ENCODE measurements at regions not wholly inside any gene's neighbourhood (a gene's known extent, or its start where the extent isn't known, plus 50 kb on each side); places are given as distances from the start of the nearest gene placed in this dataset.
A peak's percentile ranks its signal among the peaks of the same experiment; 100 is the strongest.

DNA sequence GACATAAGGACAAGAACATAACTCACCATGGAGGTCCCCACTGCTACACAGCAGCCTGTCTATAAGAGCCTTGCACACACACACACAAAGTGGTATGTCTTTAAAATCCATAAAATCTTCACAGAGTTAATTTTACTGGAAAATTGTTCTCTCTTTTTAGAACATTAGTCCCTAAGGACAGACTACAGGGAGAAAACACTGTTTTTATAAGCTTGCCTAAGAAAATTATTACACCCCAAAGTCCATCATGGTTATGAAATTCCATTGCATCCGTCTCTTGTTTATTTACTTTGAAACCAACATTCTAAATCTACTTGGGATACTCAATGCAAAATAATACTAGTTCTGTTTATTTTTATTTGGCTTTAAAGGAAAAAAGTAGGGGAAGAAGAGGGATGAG is 197.4 kb downstream of the SETD4 start:
- no peak for DNase-seq
- 56 to 65% methylated on average over 1 of the region's 1 CpG for WGBS, 2 donors
- Histone ChIP-seq H3K27me3 (no peaks in the 10 kb centered on the region), H3K4me1 (no peaks in the 10 kb centered on the region), H3K4me3 (no peak overlapping the region), H3K36me3 (no peaks in the 10 kb centered on the region), H3K9me3 (no peaks in the 10 kb centered on the region), H3K27ac (no peak overlapping the region)
- no peak for ATAC-seq (ENCODE audit: low FRiP score in 2 of 2)
- TF ChIP-seq, protein P1, sequence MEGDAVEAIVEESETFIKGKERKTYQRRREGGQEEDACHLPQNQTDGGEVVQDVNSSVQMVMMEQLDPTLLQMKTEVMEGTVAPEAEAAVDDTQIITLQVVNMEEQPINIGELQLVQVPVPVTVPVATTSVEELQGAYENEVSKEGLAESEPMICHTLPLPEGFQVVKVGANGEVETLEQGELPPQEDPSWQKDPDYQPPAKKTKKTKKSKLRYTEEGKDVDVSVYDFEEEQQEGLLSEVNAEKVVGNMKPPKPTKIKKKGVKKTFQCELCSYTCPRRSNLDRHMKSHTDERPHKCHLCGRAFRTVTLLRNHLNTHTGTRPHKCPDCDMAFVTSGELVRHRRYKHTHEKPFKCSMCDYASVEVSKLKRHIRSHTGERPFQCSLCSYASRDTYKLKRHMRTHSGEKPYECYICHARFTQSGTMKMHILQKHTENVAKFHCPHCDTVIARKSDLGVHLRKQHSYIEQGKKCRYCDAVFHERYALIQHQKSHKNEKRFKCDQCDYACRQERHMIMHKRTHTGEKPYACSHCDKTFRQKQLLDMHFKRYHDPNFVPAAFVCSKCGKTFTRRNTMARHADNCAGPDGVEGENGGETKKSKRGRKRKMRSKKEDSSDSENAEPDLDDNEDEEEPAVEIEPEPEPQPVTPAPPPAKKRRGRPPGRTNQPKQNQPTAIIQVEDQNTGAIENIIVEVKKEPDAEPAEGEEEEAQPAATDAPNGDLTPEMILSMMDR (IDR thresholded peaks at IDR 0.05), result no peak
- TF ChIP-seq EP300 (IDR thresholded peaks at IDR 0.05) (no peak), POLR2A (IDR thresholded peaks at IDR 0.05) (no peak), POLR2AphosphoS5 (IDR thresholded peaks at IDR 0.05) (no peak)

- DNase-seq (no peak), ATAC-seq (ENCODE audit: low FRiP score in 2 of 2) (no peak)
- no peaks in the 10 kb centered on the region for H3K36me3 ChIP-seq
- H3K9me3 ChIP-seq, result no peaks in the 10 kb centered on the region
- no peak overlapping the region for H3K27ac ChIP-seq
- no peaks in the 10 kb centered on the region for H3K4me1 ChIP-seq
- no peak overlapping the region for H3K4me3 ChIP-seq
- TF ChIP-seq POLR2AphosphoS5 (IDR thresholded peaks at IDR 0.05) (no peak), POLR2A (IDR thresholded peaks at IDR 0.05) (no peak), EP300 (IDR thresholded peaks at IDR 0.05) (no peak)
- TF ChIP-seq, protein P1 (IDR thresholded peaks at IDR 0.05), result no peak
- H3K27me3 ChIP-seq, result no peaks in the 10 kb centered on the region
Measured at GRCh38 chr21:35861661-35862060, 198.7 kb downstream of the SETD4 start.

DNA sequence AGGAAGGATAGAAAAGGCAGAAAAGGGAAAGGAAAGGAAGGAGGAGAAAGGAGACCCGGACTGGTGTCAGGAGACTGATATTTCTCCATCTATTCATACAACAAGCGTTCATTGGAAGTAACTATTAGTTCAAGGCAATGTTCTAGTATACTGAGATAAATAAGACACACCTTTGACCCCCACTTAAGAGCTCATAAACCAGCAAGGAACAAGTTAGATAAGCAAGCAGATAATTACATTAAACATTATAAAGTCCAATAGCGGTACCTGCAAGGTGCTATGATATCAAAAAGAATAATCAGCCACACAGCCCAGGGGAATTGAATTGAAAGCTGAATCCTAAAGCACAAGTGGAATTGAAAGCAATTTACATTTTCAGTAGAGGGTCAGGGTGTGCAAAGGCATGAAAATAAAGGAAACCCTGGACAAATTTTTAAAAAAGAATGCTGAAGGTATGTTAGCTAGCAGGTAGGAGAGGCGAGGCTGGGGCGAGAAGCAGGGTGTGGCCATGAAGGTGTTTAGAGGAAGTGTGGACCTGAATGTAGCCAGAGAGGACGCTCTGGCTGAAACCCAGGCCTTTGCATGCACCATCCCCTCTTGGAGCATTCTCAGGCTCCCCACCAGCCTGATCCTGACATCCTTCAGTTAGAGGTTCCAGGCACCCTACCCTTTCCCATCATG is 200.0 kb downstream of the SETD4 start:
- no peaks in the 10 kb centered on the region for H3K4me1 ChIP-seq
- no peaks in the 10 kb centered on the region for H3K36me3 ChIP-seq
- ATAC-seq (ENCODE audit: low FRiP score in 2 of 2) (no peak), DNase-seq (no peak)
- no peaks in the 10 kb centered on the region for H3K9me3 ChIP-seq
- no peaks in the 10 kb centered on the region for H3K27me3 ChIP-seq
- no peak for TF ChIP-seq POLR2A (IDR thresholded peaks at IDR 0.05)
- no peak for TF ChIP-seq EP300 (IDR thresholded peaks at IDR 0.05)
- TF ChIP-seq POLR2AphosphoS5 (IDR thresholded peaks at IDR 0.05), result no peak
- TF ChIP-seq, protein P1 (IDR thresholded peaks at IDR 0.05), result no peak
- H3K27ac ChIP-seq, result no peak overlapping the region
- no peak overlapping the region for H3K4me3 ChIP-seq
- 84 to 85% methylated on average over 6 of the region's 6 CpGs for WGBS, 2 donors

DNA sequence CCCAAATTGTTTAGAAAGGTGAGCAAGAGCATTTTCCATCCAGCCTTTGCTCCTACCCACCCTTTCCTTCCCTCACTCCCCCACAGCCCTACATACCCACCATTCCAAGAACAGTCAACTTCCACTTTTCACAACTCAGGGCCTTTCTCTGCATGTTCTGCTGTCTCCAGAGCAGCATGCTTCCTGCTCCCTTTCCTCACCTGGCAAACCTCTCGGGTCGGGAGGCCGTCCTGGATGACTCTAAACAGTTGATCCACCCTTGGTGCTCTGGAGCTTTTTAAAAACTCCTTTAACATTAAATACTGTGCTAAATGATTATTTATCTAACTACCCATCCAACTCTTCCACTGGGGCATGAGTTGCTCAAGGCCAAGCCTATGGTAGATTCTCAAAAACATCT is 200.6 kb downstream of the SETD4 start:
- no peak overlapping the region for H3K27ac ChIP-seq
- ATAC-seq (ENCODE audit: low FRiP score in 2 of 2) (no peak), DNase-seq (no peak)
- H3K27me3 ChIP-seq, result no peaks in the 10 kb centered on the region
- H3K4me1 ChIP-seq, result no peaks in the 10 kb centered on the region
- no peaks in the 10 kb centered on the region for H3K36me3 ChIP-seq
- TF ChIP-seq EP300 (IDR thresholded peaks at IDR 0.05) (no peak), POLR2AphosphoS5 (IDR thresholded peaks at IDR 0.05) (no peak), POLR2A (IDR thresholded peaks at IDR 0.05) (no peak)
- TF ChIP-seq, protein P1 (IDR thresholded peaks at IDR 0.05), result no peak
- H3K4me3 ChIP-seq, result no peak overlapping the region
- H3K9me3 ChIP-seq, result no peaks in the 10 kb centered on the region
- 75 to 81% methylated on average over 3 of the region's 3 CpGs for WGBS, 2 donors

GRCh38 chr21:35857095-35857494 is 203.2 kb downstream of the SETD4 start:
- peak in 1 of 2 donors; percentile 61 for ATAC-seq (ENCODE audit: low FRiP score in 2 of 2)
- WGBS, 2 donors, result 92 to 93% methylated on average over 2 of the region's 2 CpGs
- H3K9me3 ChIP-seq, result no peaks in the 10 kb centered on the region

More at GRCh38 chr21:35857095-35857494, 203.2 kb downstream of the SETD4 start:
- H3K36me3 ChIP-seq, result no peaks in the 10 kb centered on the region
- H3K4me1 ChIP-seq, result no peaks in the 10 kb centered on the region
- H3K4me3 ChIP-seq, result no peak overlapping the region
- no peak for TF ChIP-seq POLR2A (IDR thresholded peaks at IDR 0.05)
- no peak for TF ChIP-seq POLR2AphosphoS5 (IDR thresholded peaks at IDR 0.05)
- no peak for TF ChIP-seq EP300 (IDR thresholded peaks at IDR 0.05)
- TF ChIP-seq, protein P1 (IDR thresholded peaks at IDR 0.05), result no peak
- no peaks in the 10 kb centered on the region for H3K27me3 ChIP-seq
- no peak for DNase-seq
- no peak overlapping the region for H3K27ac ChIP-seq

Data from upper lobe of left lung (tissue), 6 donors.